KG1 (cell line): ENCODE measurements at regions not wholly inside any gene's neighbourhood (a gene's known extent, or its start where the extent isn't known, plus 50 kb on each side); places are given as distances from the start of the nearest gene placed in this dataset.
"Not testable (repeated sequence)": the region's sequence is repeated elsewhere in the genome, so short reads cannot be mapped to it uniquely, and the experiment has no call there.

Experiments
- DNase-seq: peaks from one replicate; lab custom pipeline; 2025; lab: John Stamatoyannopoulos, UW

- DNase-seq, result peak; percentile 23
These were observed 88.4 kb upstream of the ZNF492 start for GRCh38 chr19:22545751-22546150.

GRCh38 chr19:22533761-22534160, 100.4 kb upstream of the ZNF492 start:
- DNase-seq, result no peak

- no peak for DNase-seq
These were observed 101.5 kb upstream of the ZNF492 start for GRCh38 chr19:22532388-22533300.

- DNase-seq, result no peak
These were observed 104.1 kb upstream of the ZNF492 start for GRCh38 chr19:22530042-22530441.

GRCh38 chr19:22528956-22529355, 105.2 kb upstream of the ZNF492 start:
- DNase-seq, result no peak

- no peak for DNase-seq
These were observed 105.4 kb upstream of the ZNF98 start for GRCh38 chr19:22527554-22527953.

GRCh38 chr19:22526661-22527272, 104.6 kb upstream of the ZNF98 start:
- no peak for DNase-seq

- no peak for DNase-seq
These were observed 101.8 kb upstream of the ZNF98 start for GRCh38 chr19:22523940-22524339.

- not testable (repeated sequence) for DNase-seq
These were observed 97.4 kb upstream of the ZNF98 start for GRCh38 chr19:22519562-22519961.

- DNase-seq, result no peak
These were observed 97.0 kb upstream of the ZNF98 start for GRCh38 chr19:22519152-22519551.

- DNase-seq, result no peak
These were observed 95.6 kb upstream of the ZNF98 start for GRCh38 chr19:22517496-22518411.

GRCh38 chr19:22515435-22515834, 93.3 kb upstream of the ZNF98 start:
- DNase-seq, result no peak

GRCh38 chr19:22503524-22503923, 81.4 kb upstream of the ZNF98 start:
- no peak for DNase-seq

- no peak for DNase-seq
These were observed 80.6 kb upstream of the ZNF98 start for GRCh38 chr19:22502766-22503165.

GRCh38 chr19:22498831-22499430, 76.8 kb upstream of the ZNF98 start:
- not testable (repeated sequence) for DNase-seq

GRCh38 chr19:22491746-22492145, 69.6 kb upstream of the ZNF98 start:
- DNase-seq, result no peak

GRCh38 chr19:22483514-22483913, 61.4 kb upstream of the ZNF98 start:
- not testable (repeated sequence) for DNase-seq

GRCh38 chr19:22472180-22472637, 50.1 kb upstream of the ZNF98 start:
- no peak for DNase-seq
